ENCODE measurements at regions not wholly inside any gene's neighbourhood (a gene's known extent, or its start where the extent isn't known, plus 50 kb on each side); places are given as distances from the start of the nearest gene placed in this dataset.

- TF ChIP-seq GABPA (IDR thresholded peaks at IDR 0.05; ENCODE audit: borderline replicate concordance, insufficient read depth, low read length) = no peak
- no peak for TF ChIP-seq EGR1 (IDR thresholded peaks at IDR 0.05; ENCODE audit: borderline replicate concordance, low read depth, low read length)
- no peak for TF ChIP-seq BCL11A (IDR thresholded peaks at IDR 0.05; ENCODE audit: low read depth in 2 of 2, low read length in 2 of 2)
- TF ChIP-seq CTCF (IDR thresholded peaks at IDR 0.05; ENCODE audit: control extremely low read depth in 1 of 3, insufficient read depth in 1 of 3, low read depth in 1 of 3, low read length in 3 of 3) = no peak
- TF ChIP-seq SP1 (IDR thresholded peaks at IDR 0.05; ENCODE audit: low read depth, low read length) = no peak
- TF ChIP-seq POLR2A (IDR thresholded peaks at IDR 0.05; ENCODE audit: control extremely low read depth in 1 of 2, low read depth in 2 of 2, low read length in 2 of 2) = no peak
- TF ChIP-seq MAFK (IDR thresholded peaks at IDR 0.05; ENCODE audit: low read depth, low read length) = no peak
- no peak for TF ChIP-seq EZH2 (IDR thresholded peaks at IDR 0.05; ENCODE audit: low read depth, low read length, severe bottlenecking)
- no peak for TF ChIP-seq EP300 (IDR thresholded peaks at IDR 0.05; ENCODE audit: borderline replicate concordance in 1 of 2, low read depth in 2 of 2, low read length in 2 of 2)
- no peak for TF ChIP-seq TAF1 (IDR thresholded peaks at IDR 0.05; ENCODE audit: low read depth, low read length)
- TF ChIP-seq POLR2AphosphoS5 (IDR thresholded peaks at IDR 0.05; ENCODE audit: low read depth, low read length) = no peak
- no peak for TF ChIP-seq NRF1 (IDR thresholded peaks at IDR 0.05; ENCODE audit: low read depth, low read length)
- TF ChIP-seq CBX8 (IDR thresholded peaks at IDR 0.05; ENCODE audit: borderline replicate concordance, low read depth, low read length) = no peak
Observed at GRCh38 chr7:45980973-45981372, 59.9 kb upstream of the IGFBP3 start.

Measured in H1 (cell line).